Loucy (cell line): ENCODE measurements at regions not wholly inside any gene's neighbourhood (a gene's known extent, or its start where the extent isn't known, plus 50 kb on each side); places are given as distances from the start of the nearest gene placed in this dataset.

ENCODE experiments used
- EZH2phosphoT487 ChIP-seq: fragments of 200-600 bp; IDR thresholded peaks from 2 replicates; pipeline ENCODE4 v1.6.1; 2018; ENCODE audit warnings: antibody characterized with exemption, mild to moderate bottlenecking, moderate library complexity, borderline replicate concordance
- TF ChIP-seq, protein P1 (sequence below): fragments of 200-600 bp; sonication (generic); conservative IDR thresholded peaks from 2 replicates; pipeline ENCODE4 v1.5.1; 2014; ENCODE audit warnings: mild to moderate bottlenecking, antibody characterized with exemption, low read length

DNA sequence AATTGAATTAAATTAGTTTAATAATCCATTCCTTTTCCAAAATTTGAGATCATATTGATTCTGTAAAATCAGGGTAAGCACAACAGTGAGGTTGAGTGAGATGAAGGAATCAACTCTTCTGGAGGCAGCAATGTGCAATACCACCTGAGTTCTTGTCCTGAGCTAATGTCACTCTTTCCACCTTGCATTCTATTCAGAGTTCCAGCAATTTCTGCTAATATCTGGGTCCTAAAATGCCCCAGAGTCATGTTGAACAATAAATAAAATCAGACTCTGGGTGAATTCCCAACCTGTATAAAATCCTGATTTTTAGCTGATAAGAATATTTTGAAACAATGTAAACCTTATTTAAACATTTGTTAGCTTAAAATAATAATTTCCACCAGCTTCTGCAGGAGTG is 590.8 kb upstream of the ADGRB3 start:
- TF ChIP-seq, protein P1, sequence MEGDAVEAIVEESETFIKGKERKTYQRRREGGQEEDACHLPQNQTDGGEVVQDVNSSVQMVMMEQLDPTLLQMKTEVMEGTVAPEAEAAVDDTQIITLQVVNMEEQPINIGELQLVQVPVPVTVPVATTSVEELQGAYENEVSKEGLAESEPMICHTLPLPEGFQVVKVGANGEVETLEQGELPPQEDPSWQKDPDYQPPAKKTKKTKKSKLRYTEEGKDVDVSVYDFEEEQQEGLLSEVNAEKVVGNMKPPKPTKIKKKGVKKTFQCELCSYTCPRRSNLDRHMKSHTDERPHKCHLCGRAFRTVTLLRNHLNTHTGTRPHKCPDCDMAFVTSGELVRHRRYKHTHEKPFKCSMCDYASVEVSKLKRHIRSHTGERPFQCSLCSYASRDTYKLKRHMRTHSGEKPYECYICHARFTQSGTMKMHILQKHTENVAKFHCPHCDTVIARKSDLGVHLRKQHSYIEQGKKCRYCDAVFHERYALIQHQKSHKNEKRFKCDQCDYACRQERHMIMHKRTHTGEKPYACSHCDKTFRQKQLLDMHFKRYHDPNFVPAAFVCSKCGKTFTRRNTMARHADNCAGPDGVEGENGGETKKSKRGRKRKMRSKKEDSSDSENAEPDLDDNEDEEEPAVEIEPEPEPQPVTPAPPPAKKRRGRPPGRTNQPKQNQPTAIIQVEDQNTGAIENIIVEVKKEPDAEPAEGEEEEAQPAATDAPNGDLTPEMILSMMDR = no peak
- no peak for TF ChIP-seq EZH2phosphoT487
